ENCODE measurements at regions not wholly inside any gene's neighbourhood (a gene's known extent, or its start where the extent isn't known, plus 50 kb on each side); places are given as distances from the start of the nearest gene placed in this dataset.
"Not testable (repeated sequence)": the region's sequence is repeated elsewhere in the genome, so short reads cannot be mapped to it uniquely, and the experiment has no call there.

GRCh38 chr2:172295677-172296076 is 131.7 kb upstream of the ITGA6 start:
- no peak for DNase-seq

GRCh38 chr2:172296267-172297046 is 130.9 kb upstream of the ITGA6 start:
- no peak for DNase-seq

GRCh38 chr2:172297531-172297930 is 129.9 kb upstream of the ITGA6 start:
- DNase-seq: no peak

DNA sequence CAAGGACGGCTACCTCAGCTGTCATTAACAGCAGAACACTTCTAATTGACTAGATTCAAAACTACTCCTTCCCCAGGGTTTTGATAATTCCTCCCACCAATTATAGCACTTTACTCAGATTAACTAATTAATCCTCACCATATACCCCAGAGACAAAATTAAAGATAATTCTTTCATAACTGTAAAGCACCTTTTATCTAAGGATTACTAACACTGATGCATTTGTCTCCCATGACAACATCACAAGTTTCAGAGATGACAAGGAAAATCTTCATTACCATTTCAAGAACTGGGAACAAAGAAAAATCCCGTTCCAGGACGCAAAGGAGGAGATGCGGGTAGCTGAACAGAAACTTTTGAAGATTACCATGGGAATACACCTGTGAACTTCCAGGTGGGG is 129.4 kb upstream of the ITGA6 start:
- no peak for DNase-seq

DNA sequence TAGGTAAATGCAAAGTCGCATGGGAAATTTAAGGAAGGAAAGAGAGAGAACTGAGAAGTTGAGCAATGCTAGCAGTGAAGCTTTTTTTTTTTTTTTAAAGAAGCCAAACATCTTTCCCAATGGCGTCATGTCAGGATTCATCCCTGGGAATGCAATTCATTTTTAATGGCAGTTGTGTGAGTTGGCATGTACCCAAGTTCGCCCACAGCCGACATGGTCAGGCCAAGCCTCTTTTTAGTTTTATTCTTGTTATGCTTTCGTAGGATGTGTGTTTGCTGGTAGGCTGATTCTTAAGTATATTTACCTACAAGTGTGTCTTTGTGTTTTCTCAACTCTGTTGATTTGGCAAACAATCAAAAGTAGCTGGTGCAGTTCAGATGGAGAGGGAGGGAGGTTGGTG is 127.6 kb upstream of the ITGA6 start:
- peak; percentile 15 for DNase-seq

GRCh38 chr2:172300851-172301250 is 126.5 kb upstream of the ITGA6 start:
- DNase-seq: no peak

DNA sequence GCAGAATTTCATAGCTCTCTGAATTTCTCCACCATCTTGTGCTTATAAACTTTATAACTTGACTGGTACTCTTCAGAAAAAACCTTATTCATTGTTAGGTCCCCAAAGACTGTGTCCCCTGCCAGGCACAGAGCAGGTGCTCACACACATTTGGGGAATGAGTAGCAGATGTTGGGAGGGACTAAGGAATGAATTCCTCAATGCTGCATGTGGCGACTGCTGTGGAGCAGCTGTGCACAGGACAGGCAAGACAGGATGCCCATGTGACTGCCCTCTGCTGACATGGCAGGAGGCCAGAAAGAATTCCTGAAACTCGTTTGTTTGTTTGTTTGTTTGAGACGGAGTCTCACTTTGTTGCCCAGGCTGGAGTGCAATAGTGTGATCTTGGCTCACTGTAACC is 122.3 kb upstream of the ITGA6 start:
- no peak for DNase-seq

DNA sequence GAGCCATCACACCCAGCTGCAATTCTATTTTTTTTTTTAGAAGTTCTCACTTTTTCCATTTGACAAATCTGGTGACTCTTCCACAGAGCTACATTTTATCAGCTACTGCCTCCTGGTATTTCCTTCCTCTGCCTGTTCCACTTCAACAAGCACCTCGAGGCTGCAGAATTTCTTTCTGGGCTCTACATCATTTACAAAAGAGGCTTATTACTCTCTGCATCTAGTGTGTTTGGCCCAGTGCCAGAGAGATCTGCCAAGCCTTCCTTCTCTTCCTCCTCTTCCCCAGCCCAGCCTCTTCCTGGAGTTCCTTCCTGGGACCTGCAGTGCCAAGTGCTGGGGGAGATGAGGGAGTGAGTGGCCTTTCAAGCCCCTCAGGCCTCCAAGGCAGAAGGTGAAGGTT is 119.6 kb upstream of the ITGA6 start:
- no peak for DNase-seq

DNA sequence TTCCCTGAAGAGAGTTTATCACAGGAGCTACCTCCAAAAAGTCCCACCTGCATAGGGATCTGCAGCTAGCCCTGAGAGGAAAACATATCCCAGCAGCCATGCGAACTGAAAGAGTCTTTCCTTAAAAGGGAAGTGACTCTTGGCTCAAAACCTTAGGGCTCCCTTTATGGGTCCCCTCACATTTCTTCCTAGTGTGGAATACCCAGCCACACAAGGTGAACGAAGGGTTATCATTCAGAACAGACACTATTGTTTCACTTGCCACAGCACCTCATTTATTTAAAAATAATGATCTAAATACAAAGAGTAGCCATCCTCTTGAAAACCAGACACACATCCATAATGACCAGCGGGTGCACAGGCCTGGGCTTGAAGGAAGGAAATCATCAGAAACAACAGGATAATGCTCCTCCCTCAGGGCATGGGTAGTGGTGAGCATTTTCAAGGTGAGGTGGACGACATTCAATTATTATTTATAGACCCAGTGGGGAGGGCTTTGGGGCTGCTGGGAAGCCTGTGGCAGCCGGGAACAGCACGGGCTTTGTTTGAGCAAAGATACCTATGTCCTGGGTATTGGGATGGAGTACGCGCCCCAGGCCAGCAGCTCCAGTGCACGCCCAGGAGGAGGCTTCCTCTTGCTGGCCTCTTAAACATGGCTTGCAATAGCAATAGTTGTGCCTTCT is 119.0 kb upstream of the ITGA6 start:
- no peak for DNase-seq

DNA sequence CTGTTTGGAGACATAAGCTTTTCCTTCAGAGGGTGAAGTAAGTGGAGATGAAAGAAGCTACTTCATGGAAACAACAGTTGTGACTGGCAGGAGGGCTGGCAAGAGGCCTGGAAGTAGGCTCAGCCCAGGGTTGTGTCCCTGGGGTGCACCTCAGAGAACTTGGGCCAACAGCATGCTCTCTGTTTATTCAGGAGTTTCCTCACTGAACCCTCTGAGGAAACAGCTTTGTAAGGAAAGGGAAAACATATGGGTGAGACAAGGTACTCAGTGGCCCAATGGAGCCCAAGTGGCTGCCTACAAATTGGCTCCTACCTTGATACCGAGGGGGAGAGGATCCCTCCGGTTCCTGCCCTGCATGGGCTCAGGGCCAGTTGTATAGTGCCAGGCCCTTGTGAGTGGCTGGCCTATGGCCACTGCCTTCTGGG is 115.5 kb upstream of the ITGA6 start:
- DNase-seq: no peak

GRCh38 chr2:172313715-172314341 is 113.6 kb upstream of the ITGA6 start:
- DNase-seq: no peak

DNA sequence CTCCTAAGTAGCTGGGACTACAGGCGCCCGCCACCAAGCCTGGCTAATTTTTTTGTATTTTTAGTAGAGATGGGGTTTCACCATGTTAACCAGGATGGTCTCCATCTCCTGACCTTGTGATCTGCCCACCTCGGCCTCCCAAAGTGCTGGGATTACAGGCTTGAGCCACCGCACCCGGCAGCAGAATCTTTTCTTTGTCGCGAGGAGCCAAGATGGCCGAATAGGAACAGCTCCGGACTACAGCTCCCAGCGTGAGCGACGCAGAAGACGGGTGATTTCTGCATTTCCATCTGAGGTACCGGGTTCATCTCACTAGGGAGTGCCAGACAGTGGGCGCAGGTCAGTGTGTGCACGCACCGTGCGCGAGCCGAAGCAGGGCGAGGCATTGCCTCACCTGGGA is 112.3 kb upstream of the ITGA6 start:
- DNase-seq: not testable (repeated sequence)

DNA sequence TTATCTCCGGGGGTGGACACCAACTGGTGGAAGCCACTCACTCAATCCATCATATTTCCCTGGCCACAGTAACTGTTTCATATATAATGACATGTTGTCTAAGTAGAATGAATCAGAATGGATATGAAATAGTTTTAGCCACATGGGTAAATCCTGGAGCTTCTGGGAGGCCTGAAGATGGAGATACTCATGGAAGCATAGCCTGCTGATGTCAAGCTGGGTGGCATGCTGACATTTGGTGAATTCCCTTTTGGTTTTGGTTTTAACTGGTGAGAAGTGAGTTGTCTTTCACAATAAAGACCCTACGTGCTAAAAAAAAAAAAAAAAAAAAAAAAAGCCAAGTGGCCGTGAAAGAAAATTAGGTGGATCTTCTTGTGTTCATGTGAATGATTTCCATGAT is 105.3 kb upstream of the ITGA6 start:
- peak; percentile 50 for DNase-seq

DNA sequence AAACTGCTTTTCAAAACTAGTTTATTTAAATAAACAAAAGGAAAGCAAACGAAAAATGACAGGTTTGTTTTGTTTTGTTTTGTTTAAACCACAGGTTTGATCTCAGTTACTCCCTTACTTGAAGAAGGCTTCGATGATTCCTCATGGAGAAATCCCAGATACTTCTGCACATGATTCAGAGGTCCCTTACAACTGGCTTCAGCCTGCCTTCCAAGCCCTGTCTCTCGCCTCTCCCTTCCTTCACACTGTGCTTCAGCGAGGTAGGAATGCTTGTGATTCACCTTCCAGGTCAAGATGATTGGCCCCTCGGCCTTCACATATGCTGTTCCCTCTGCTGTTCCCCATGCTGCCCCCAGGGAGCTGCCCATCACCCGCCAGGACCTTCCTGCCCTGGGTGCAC is 104.1 kb upstream of the ITGA6 start:
- DNase-seq: no peak

DNA sequence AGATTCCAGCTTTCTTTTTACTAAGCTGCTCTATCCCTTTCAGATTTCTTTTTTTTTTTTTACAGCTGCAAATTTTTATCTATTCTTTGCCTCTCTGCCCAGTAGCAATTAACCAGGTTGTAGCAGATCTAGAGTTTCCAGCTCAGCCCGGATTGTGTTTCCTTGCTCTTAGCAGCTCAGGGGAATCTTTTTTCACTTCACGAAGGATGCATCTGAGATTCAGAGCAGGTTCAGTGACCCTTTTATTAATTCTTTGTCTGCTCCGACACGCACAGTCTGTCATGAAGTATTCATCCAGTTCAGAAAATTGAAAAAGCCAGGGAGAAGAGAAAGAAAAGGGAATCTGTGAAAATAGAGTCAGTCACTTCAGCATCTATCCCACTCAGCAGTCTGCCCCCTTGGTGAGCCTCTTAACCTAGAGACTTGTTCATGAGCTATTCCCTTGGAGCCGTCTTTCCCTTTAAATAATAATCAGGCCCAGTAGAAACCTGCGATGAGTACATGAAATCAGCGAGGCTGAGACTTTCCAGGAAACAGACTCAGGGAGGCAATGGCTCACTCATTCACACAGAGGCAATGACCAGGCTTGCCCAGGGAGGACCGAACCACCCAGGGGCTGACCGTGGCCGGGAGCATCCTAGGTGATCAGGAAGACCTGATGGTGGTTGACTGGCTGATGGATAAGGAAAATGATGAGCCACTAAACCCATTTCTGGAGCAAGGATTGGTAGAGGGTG is 103.4 kb upstream of the ITGA6 start:
- DNase-seq: no peak

- DNase-seq: no peak
Observed at GRCh38 chr2:172326211-172326509, 101.2 kb upstream of the ITGA6 start.

GRCh38 chr2:172328103-172328841 is 99.1 kb upstream of the ITGA6 start:
- peak; percentile 33 for DNase-seq

GRCh38 chr2:172329416-172329773 is 98.0 kb upstream of the ITGA6 start:
- no peak for DNase-seq

- DNase-seq: no peak
Observed at GRCh38 chr2:172329774-172330671, 97.4 kb upstream of the ITGA6 start.

- DNase-seq: no peak
Observed at GRCh38 chr2:172332507-172332906, 94.9 kb upstream of the ITGA6 start.

GRCh38 chr2:172333235-172333977 is 94.0 kb upstream of the ITGA6 start:
- DNase-seq: no peak
